Kidney epithelial cell (primary cell): ENCODE measurements at regions not wholly inside any gene's neighbourhood (a gene's known extent, or its start where the extent isn't known, plus 50 kb on each side); places are given as distances from the start of the nearest gene placed in this dataset.

ENCODE experiments used
- DNase-seq: peaks from one replicate; pipeline ENCODE4 v3.0.0-alpha.2; 2010; ENCODE audit warnings: low read depth
- H3K27me3 ChIP-seq: 2 replicates; pipeline ENCODE4 v1.6.0; 2011; ENCODE audit warnings: low read length; ENCODE audit not compliant: control insufficient read depth, insufficient read depth
- H3K36me3 ChIP-seq: 2 replicates; pipeline ENCODE4 v1.5.1; 2011; ENCODE audit warnings: low read length; ENCODE audit not compliant: control insufficient read depth, insufficient read depth
- H3K4me3 ChIP-seq: 2 replicates; pipeline ENCODE4 v1.5.1; 2011; ENCODE audit warnings: low read depth, mild to moderate bottlenecking, control low read depth, low read length
- CTCF ChIP-seq: IDR thresholded peaks from 2 replicates; pipeline ENCODE4 v1.5.1; 2011; ENCODE audit warnings: mild to moderate bottlenecking, moderate library complexity, low read length, control low read depth, inconsistent platforms; ENCODE audit not compliant: insufficient read depth, poor library complexity, severe bottlenecking

GRCh38 chr17:73865831-73866230 lies 221.6 kb upstream of the SDK2 start:
- no peak for DNase-seq
- Histone ChIP-seq H3K36me3 (no peaks in the 10 kb centered on the region), H3K4me3 (no peak overlapping the region), H3K27me3 (no peaks in the 10 kb centered on the region)
- no peak for TF ChIP-seq CTCF

- no peak for TF ChIP-seq CTCF
These were observed 222.8 kb upstream of the SDK2 start for GRCh38 chr17:73867056-73867455.

GRCh38 chr17:73870068-73870467 lies 225.8 kb upstream of the SDK2 start:
- no peak overlapping the region for H3K4me3 ChIP-seq
- H3K36me3 ChIP-seq: no peaks in the 10 kb centered on the region
- DNase-seq: no peak
- TF ChIP-seq CTCF: no peak
- H3K27me3 ChIP-seq: no peaks in the 10 kb centered on the region

More at GRCh38 chr17:73867056-73867455, 222.8 kb upstream of the SDK2 start:
- Histone ChIP-seq H3K27me3 (no peaks in the 10 kb centered on the region), H3K36me3 (no peaks in the 10 kb centered on the region), H3K4me3 (no peak overlapping the region)
- DNase-seq: no peak

GRCh38 chr17:73870473-73870872 lies 226.2 kb upstream of the SDK2 start:
- no peaks in the 10 kb centered on the region for H3K36me3 ChIP-seq
- no peak for DNase-seq
- no peaks in the 10 kb centered on the region for H3K27me3 ChIP-seq
- no peak overlapping the region for H3K4me3 ChIP-seq
- no peak for TF ChIP-seq CTCF

GRCh38 chr17:73872816-73873215 lies 228.6 kb upstream of the SDK2 start:
- no peak for DNase-seq
- TF ChIP-seq CTCF: no peak
- no peaks in the 10 kb centered on the region for H3K27me3 ChIP-seq
- no peaks in the 10 kb centered on the region for H3K36me3 ChIP-seq
- no peak overlapping the region for H3K4me3 ChIP-seq

- no peaks in the 10 kb centered on the region for H3K27me3 ChIP-seq
- no peak for TF ChIP-seq CTCF
- no peak for DNase-seq
- H3K4me3 ChIP-seq: no peak overlapping the region
- H3K36me3 ChIP-seq: no peaks in the 10 kb centered on the region
These were observed 229.9 kb upstream of the SDK2 start for GRCh38 chr17:73874008-73874720.
